HEK293 (cell line): ENCODE measurements at regions not wholly inside any gene's neighbourhood (a gene's known extent, or its start where the extent isn't known, plus 50 kb on each side); places are given as distances from the start of the nearest gene placed in this dataset.

ENCODE experiments used
- CTCF ChIA-PET: fragments of 350-600 bp; formaldehyde crosslinking; extraction: SDS; loops from one replicate; lab custom pipeline; 2021; ENCODE audit warnings: antibody characterized with exemption; lab: Yijun Ruan, JAX
- POLR2A ChIA-PET: fragments of 300-600 bp; formaldehyde crosslinking; extraction: SDS; loops from one replicate; lab custom pipeline; 2020; ENCODE audit warnings: antibody characterized with exemption, inconsistent platforms; lab: Yijun Ruan, JAX
- H3K27ac ChIP-seq: fragments of 200-500 bp; sonication (Bioruptor generic); 2 replicates; pipeline ENCODE4 v1.5.1; 2014; ENCODE audit warnings: low read depth, low read length, control low read depth, inconsistent platforms; ENCODE audit errors: extremely low read depth
- H3K36me3 ChIP-seq, 2 experiments: fragments of 200-500 bp in 1 of 2; sonication (Bioruptor generic) in 1 of 2; 1 replicate in 1 of 2; 2 replicates in 1 of 2; pipeline ENCODE4 v1.5.1; 2014 to 2017; ENCODE audit warnings: inconsistent platforms in 2 of 2, low read length in 2 of 2; ENCODE audit not compliant: control insufficient read depth in 2 of 2, insufficient read depth in 1 of 2
- H3K4me1 ChIP-seq: fragments of 200-500 bp; sonication (Bioruptor generic); 2 replicates; pipeline ENCODE4 v1.5.1; 2014; ENCODE audit warnings: mild to moderate bottlenecking, low read length, inconsistent platforms; ENCODE audit not compliant: control insufficient read depth, insufficient read depth
- H3K4me3 ChIP-seq: 2 replicates; pipeline ENCODE4 v1.5.1; 2011; ENCODE audit warnings: low read depth, mild to moderate bottlenecking, control low read depth, low read length, moderate library complexity
- H3K9me3 ChIP-seq: fragments of 200-500 bp; sonication (Bioruptor generic); 2 replicates; pipeline ENCODE4 v1.5.1; 2014; ENCODE audit warnings: low read depth, low read length, inconsistent platforms; ENCODE audit not compliant: control insufficient read depth, insufficient read depth
- BCL11A ChIP-seq: fragments of 450-650 bp; formaldehyde crosslinking; IDR thresholded peaks from 2 replicates; pipeline ENCODE4 v1.5.1; 2016; ENCODE audit warnings: low read depth, missing biosample characterization, missing genetic modification characterization
- GLI2 ChIP-seq: fragments of 450-650 bp; formaldehyde crosslinking; IDR thresholded peaks from 2 replicates; pipeline ENCODE4; 2017; ENCODE audit warnings: missing biosample characterization, missing genetic modification characterization, low read depth, borderline replicate concordance
- ZBTB10 ChIP-seq: fragments of 450-650 bp; formaldehyde crosslinking; IDR thresholded peaks from 2 replicates; pipeline ENCODE4 v1.5.1; 2016; ENCODE audit warnings: missing biosample characterization, missing genetic modification characterization
- ZBTB20 ChIP-seq: fragments of 450-650 bp; formaldehyde crosslinking; IDR thresholded peaks from 2 replicates; pipeline ENCODE4 v1.5.1; 2016; ENCODE audit warnings: missing biosample characterization, missing genetic modification characterization
- ZBTB21 ChIP-seq: fragments of 450-650 bp; formaldehyde crosslinking; IDR thresholded peaks from 2 replicates; pipeline ENCODE4 v1.5.1; 2017; ENCODE audit warnings: missing biosample characterization, missing genetic modification characterization
- ZBTB44 ChIP-seq: fragments of 450-650 bp; IDR thresholded peaks from 2 replicates; pipeline ENCODE4 v1.5.1; 2018; ENCODE audit warnings: missing biosample characterization, mild to moderate bottlenecking, missing genetic modification characterization
- ZBTB8A ChIP-seq: fragments of 450-650 bp; formaldehyde crosslinking; IDR thresholded peaks from 2 replicates; pipeline ENCODE4 v1.5.1; 2016; ENCODE audit warnings: missing biosample characterization, missing genetic modification characterization
- ZIC2 ChIP-seq: fragments of 450-650 bp; formaldehyde crosslinking; IDR thresholded peaks from 2 replicates; pipeline ENCODE4 v1.5.1; 2016; ENCODE audit warnings: missing biosample characterization, missing genetic modification characterization
- ZNF138 ChIP-seq: fragments of 450-650 bp; formaldehyde crosslinking; IDR thresholded peaks from 2 replicates; pipeline ENCODE4 v1.5.1; 2016; ENCODE audit warnings: missing biosample characterization, missing genetic modification characterization, borderline replicate concordance
- ZNF416 ChIP-seq: fragments of 450-650 bp; formaldehyde crosslinking; IDR thresholded peaks from 2 replicates; pipeline ENCODE4 v1.5.1; 2016; ENCODE audit warnings: missing biosample characterization, missing genetic modification characterization
- ZNF433 ChIP-seq: fragments of 450-650 bp; formaldehyde crosslinking; IDR thresholded peaks from 2 replicates; pipeline ENCODE4 v1.5.1; 2016; ENCODE audit warnings: missing biosample characterization, missing genetic modification characterization, low read depth
- ZNF501 ChIP-seq: fragments of 450-650 bp; formaldehyde crosslinking; IDR thresholded peaks from 2 replicates; pipeline ENCODE4 v1.5.1; 2016; ENCODE audit warnings: missing biosample characterization, missing genetic modification characterization
- ZNF558 ChIP-seq: fragments of 450-650 bp; formaldehyde crosslinking; IDR thresholded peaks from 2 replicates; pipeline ENCODE4 v1.5.1; 2016; ENCODE audit warnings: missing biosample characterization, missing genetic modification characterization
- ZNF600 ChIP-seq: fragments of 450-650 bp; formaldehyde crosslinking; IDR thresholded peaks from 2 replicates; pipeline ENCODE4 v1.5.1; 2016; ENCODE audit warnings: missing biosample characterization, missing genetic modification characterization

- H3K4me1 ChIP-seq: no peaks in the 10 kb centered on the region
- POLR2A ChIA-PET: no interaction called here
- CTCF ChIA-PET: no interaction called here
Observed at GRCh38 chr4:19406789-19407188, 844.9 kb upstream of the SLIT2 start.

GRCh38 chr4:19403786-19404370 lies 847.8 kb upstream of the SLIT2 start:
- CTCF ChIA-PET: no interaction called here
- Histone ChIP-seq H3K36me3 (no peaks in the 10 kb centered on the region), H3K4me3 (no peak overlapping the region), H3K4me1 (no peaks in the 10 kb centered on the region), H3K9me3 (no peaks in the 10 kb centered on the region), H3K27ac (no peak overlapping the region)
- POLR2A ChIA-PET: no interaction called here
- no peak for TF ChIP-seq ZNF558 (tag by site-specific recombination)
- TF ChIP-seq ZNF138: no peak
- TF ChIP-seq ZNF600 (tag by site-specific recombination): no peak
- no peak for TF ChIP-seq ZBTB21 (tag by site-specific recombination)
- no peak for TF ChIP-seq GLI2
- TF ChIP-seq ZBTB44 (tag by site-specific recombination): no peak
- no peak for TF ChIP-seq ZIC2
- no peak for TF ChIP-seq ZBTB10 (tag by site-specific recombination)

More at GRCh38 chr4:19406789-19407188, 844.9 kb upstream of the SLIT2 start:
- no peak overlapping the region for H3K4me3 ChIP-seq
- no peak for TF ChIP-seq BCL11A
- no peak for TF ChIP-seq ZNF433 (tag by site-specific recombination)
- TF ChIP-seq ZNF416: no peak
- no peak for TF ChIP-seq ZBTB20 (tag by site-specific recombination)
- TF ChIP-seq, all 188 proteins: peak for 0
- Histone ChIP-seq H3K27ac (no peak overlapping the region), H3K9me3 (no peaks in the 10 kb centered on the region), H3K36me3 (no peaks in the 10 kb centered on the region)

- no peaks in the 10 kb centered on the region for H3K4me1 ChIP-seq
- ChIA-PET CTCF (no interaction called here), POLR2A (no interaction called here)
- H3K36me3 ChIP-seq: no peaks in the 10 kb centered on the region
- H3K4me3 ChIP-seq: no peak overlapping the region
- no peak for TF ChIP-seq ZNF501 (tag by site-specific recombination)
- no peak overlapping the region for H3K27ac ChIP-seq
- no peaks in the 10 kb centered on the region for H3K9me3 ChIP-seq
Observed at GRCh38 chr4:19402581-19403065, 849.1 kb upstream of the SLIT2 start.

- ChIA-PET CTCF (interaction anchor here (0.7 kb wide), 1 partner anchor 500 kb away, joined by 3 read pairs; no protein-coding TSS in a partner anchor), POLR2A (no interaction called here)
- no peaks in the 10 kb centered on the region for H3K4me1 ChIP-seq
- no peak overlapping the region for H3K4me3 ChIP-seq
- TF ChIP-seq ZBTB8A (tag by site-specific recombination): no peak
- no peak for TF ChIP-seq ZBTB10 (tag by site-specific recombination)
- no peak overlapping the region for H3K27ac ChIP-seq
- no peaks in the 10 kb centered on the region for H3K9me3 ChIP-seq
- H3K36me3 ChIP-seq: no peaks in the 10 kb centered on the region
Observed at GRCh38 chr4:19401301-19402080, 850.2 kb upstream of the SLIT2 start.
